ENCODE measurements at regions not wholly inside any gene's neighbourhood (a gene's known extent, or its start where the extent isn't known, plus 50 kb on each side); places are given as distances from the start of the nearest gene placed in this dataset.

- no peak for TF ChIP-seq BHLHE40 (IDR thresholded peaks at IDR 0.05; ENCODE audit: low read depth, low read length)
- TF ChIP-seq FOS (IDR thresholded peaks at IDR 0.05; ENCODE audit: low read depth, low read length) = no peak
- TF ChIP-seq CTCF (conservative IDR thresholded peaks at IDR 0.05; ENCODE audit: low read depth, low read length) = no peak
Observed at GRCh38 chr15:29471757-29472156, 202.1 kb upstream of the NSMCE3 start.
